ENCODE measurements at regions not wholly inside any gene's neighbourhood (a gene's known extent, or its start where the extent isn't known, plus 50 kb on each side); places are given as distances from the start of the nearest gene placed in this dataset.

DNA sequence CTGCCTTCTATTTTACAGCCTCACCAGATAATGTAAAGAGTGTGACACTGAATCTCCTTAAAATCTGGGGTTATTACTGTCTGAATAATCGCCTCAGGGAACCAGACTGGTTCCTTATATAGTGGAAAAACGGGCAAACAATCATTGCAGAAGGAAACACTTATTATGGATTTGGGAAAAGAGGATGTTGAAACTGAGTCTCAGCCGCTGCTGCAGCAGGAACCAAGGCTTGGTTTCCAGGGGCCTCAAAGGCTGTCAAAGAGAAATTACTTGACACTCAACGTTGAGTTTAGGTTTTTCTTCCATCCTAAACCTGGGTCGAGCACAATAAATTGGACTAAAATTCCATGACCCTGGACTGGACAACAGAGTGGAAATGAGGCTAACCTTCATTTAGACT is 103.8 kb upstream of the AHR start:
- TF ChIP-seq, protein P1, sequence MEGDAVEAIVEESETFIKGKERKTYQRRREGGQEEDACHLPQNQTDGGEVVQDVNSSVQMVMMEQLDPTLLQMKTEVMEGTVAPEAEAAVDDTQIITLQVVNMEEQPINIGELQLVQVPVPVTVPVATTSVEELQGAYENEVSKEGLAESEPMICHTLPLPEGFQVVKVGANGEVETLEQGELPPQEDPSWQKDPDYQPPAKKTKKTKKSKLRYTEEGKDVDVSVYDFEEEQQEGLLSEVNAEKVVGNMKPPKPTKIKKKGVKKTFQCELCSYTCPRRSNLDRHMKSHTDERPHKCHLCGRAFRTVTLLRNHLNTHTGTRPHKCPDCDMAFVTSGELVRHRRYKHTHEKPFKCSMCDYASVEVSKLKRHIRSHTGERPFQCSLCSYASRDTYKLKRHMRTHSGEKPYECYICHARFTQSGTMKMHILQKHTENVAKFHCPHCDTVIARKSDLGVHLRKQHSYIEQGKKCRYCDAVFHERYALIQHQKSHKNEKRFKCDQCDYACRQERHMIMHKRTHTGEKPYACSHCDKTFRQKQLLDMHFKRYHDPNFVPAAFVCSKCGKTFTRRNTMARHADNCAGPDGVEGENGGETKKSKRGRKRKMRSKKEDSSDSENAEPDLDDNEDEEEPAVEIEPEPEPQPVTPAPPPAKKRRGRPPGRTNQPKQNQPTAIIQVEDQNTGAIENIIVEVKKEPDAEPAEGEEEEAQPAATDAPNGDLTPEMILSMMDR (IDR thresholded peaks at IDR 0.05) = no peak
- H3K27me3 ChIP-seq = no peaks in the 10 kb centered on the region
- no peak overlapping the region for H3K27ac ChIP-seq
- H3K4me1 ChIP-seq = no peaks in the 10 kb centered on the region
- intact Hi-C loops (cut with DNase I) = no loop called here
- no peaks in the 10 kb centered on the region for H3K9me3 ChIP-seq
- DNase-seq = no peak
- H3K4me3 ChIP-seq = no peak overlapping the region
- H3K36me3 ChIP-seq = no peaks in the 10 kb centered on the region
- no peak for ATAC-seq

DNA sequence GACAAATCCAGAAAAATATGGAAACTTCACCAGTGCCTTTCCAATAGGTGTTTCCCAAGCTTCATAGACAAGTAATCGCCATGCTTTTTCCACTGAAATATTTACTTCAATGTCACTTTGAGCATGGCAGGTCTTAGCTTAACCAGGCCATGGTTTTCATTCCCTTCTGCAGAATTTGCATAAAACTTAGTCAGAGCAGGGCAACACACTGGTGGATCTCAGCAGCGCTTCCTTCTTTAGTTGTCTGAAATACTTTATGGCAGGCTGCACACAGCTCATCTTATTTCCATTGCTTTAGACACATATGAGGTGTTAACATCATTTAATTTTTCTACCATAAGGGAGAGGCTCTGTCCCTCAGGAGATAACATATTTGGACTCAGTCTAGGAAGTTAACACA is 102.9 kb upstream of the AHR start:
- DNase-seq = no peak
- Histone ChIP-seq H3K4me1 (no peaks in the 10 kb centered on the region), H3K4me3 (no peak overlapping the region), H3K9me3 (no peaks in the 10 kb centered on the region), H3K27me3 (no peaks in the 10 kb centered on the region), H3K36me3 (no peaks in the 10 kb centered on the region), H3K27ac (no peak overlapping the region)
- TF ChIP-seq, protein P1 (IDR thresholded peaks at IDR 0.05) = no peak
- intact Hi-C loops (cut with DNase I) = no loop called here
- no peak for ATAC-seq

DNA sequence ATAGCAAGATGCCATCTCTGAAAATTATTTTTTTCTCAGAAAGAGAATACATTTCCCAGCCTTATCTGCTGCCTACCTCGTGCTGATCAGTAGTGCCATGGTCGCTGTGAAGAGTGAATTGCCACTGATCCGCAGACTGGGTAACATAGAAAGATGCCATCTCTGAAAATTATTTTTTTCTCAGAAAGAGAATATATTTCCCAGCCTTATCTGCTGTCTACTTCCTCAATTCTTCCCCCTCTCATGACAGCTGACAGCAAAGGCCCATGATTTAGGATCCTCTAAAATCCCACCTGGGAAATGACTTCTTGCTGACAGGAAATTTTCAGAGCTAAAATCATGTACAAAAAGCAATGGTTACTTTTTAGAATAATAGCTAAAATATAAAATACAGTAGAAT is 92.5 kb upstream of the AHR start:
- Histone ChIP-seq H3K4me1 (no peaks in the 10 kb centered on the region), H3K27me3 (no peaks in the 10 kb centered on the region), H3K27ac (no peak overlapping the region), H3K4me3 (no peak overlapping the region), H3K9me3 (no peaks in the 10 kb centered on the region), H3K36me3 (no peaks in the 10 kb centered on the region)
- DNase-seq = no peak
- intact Hi-C loops (cut with DNase I) = no loop called here
- no peak for ATAC-seq
- TF ChIP-seq, protein P1 (IDR thresholded peaks at IDR 0.05) = no peak

DNA sequence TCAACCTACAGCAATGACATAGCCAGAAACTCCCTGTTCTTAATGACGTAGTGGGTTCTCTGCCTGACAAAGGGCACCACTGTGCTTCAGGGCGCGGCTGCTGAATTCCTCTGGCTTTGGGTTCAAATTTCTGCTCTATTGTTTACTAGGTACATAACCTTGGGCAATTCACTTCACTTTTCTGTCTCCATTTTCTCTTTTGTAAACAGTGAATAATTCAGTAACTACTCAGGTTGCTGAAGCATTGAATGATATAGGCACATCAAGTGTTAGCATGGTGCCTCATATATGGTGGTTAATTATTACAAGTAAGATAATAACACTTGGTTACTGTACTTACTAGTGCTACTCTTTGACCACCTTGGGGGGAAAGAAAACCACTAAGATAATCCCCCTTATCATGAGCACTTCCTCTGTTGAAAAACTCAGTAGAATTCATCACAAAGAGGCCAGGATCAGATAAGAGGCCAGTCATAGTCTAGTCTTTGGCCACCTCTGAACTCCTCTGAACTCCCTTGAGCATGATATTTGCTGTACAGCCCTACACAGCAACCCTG is 92.0 kb upstream of the AHR start:
- DNase-seq = no peak
- no peak overlapping the region for H3K4me3 ChIP-seq
- TF ChIP-seq, protein P1 (IDR thresholded peaks at IDR 0.05) = no peak
- H3K9me3 ChIP-seq = no peaks in the 10 kb centered on the region
- H3K36me3 ChIP-seq = no peaks in the 10 kb centered on the region
- intact Hi-C loops (cut with DNase I) = no loop called here
- H3K27ac ChIP-seq = no peak overlapping the region
- ATAC-seq = peak; percentile 21
- H3K4me1 ChIP-seq = no peaks in the 10 kb centered on the region
- H3K27me3 ChIP-seq = no peaks in the 10 kb centered on the region

DNA sequence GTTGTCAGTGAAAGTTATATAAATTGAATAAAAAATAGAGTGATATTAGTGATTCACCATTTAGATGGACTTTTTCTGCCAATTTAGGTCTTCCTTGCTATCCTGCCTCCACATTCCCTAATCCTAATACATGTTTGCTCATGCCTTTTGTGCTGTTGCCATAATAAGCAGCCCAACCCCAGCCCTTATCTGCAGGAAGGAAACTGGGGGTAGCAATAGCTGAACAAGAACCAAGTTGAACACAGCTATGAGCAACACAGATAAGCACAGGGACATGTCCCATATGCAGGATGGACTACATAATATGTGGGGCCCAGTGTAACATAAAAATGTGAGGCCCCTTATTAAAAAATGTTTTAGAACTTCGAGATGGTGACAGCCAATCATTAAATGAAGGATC is 91.2 kb upstream of the AHR start:
- no peaks in the 10 kb centered on the region for H3K27me3 ChIP-seq
- DNase-seq (no peak), ATAC-seq (peak; percentile 36)
- TF ChIP-seq, protein P1 (IDR thresholded peaks at IDR 0.05) = no peak
- H3K27ac ChIP-seq = no peak overlapping the region
- no peaks in the 10 kb centered on the region for H3K9me3 ChIP-seq
- H3K36me3 ChIP-seq = no peaks in the 10 kb centered on the region
- no peak overlapping the region for H3K4me3 ChIP-seq
- H3K4me1 ChIP-seq = no peaks in the 10 kb centered on the region
- intact Hi-C loops (cut with DNase I) = no loop called here
